GM19238 (cell line): ENCODE measurements at regions not wholly inside any gene's neighbourhood (a gene's known extent, or its start where the extent isn't known, plus 50 kb on each side); places are given as distances from the start of the nearest gene placed in this dataset.

ENCODE experiments used
- DNase-seq: peaks from one replicate; pipeline ENCODE4 v3.0.0; 2011; ENCODE audit warnings: low spot score; ENCODE audit not compliant: insufficient read length

DNA sequence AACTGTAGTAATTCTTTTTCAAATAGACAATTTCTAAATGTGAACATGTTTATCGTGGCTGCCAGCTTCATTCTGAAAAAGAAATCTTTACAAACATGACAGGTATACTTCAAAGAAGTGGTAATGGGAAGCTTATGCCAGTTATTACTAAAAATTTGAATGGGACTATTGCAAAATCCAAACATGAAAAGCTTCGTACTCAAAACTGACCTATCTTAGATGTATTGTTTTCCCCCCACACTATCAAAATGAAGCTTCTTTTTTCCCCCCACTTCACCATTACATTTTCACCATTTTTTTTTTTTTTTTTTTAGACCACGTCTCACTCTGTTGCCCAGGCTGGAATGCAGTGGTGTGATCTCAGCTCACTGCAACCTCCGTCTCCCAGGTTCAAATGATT lies 50.4 kb upstream of the SERTAD2 start:
- DNase-seq: no peak

DNA sequence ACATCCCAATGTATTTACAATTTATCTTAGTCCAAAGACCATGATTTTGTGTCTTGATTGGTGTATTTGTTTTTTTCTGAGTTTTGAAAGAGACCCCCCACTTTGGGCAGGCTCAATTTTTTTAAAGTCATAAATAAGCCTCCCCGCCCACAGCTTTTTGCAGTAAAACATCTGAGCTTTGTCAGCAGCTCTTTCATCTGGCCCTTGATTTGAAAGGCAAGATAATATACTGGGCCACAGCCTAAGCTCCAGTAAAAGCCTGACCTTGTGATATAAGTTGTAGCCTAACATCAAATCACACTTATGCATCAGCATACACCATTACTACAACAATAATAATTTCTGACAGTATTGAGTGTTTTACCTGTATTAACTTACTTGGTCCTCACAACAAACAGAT lies 51.3 kb upstream of the SERTAD2 start:
- DNase-seq: no peak

DNA sequence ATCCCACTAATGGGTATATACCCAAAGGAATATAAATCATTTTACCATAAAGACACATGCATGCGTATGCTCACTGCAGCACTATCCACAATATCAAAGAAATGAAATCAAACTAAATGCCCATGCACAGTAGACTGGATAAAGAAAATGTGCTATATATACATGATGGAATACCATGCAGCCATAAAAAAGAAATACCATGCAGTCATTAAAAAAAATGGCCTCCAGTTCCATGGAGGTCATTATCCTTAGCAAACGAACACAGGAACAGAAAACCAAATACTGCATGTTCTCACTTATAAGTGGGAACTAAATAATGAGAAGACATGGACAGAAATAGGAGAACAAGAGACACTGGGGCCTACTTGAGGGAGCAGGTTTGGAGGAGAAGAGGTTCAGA lies 53.6 kb upstream of the SERTAD2 start:
- DNase-seq: no peak

DNA sequence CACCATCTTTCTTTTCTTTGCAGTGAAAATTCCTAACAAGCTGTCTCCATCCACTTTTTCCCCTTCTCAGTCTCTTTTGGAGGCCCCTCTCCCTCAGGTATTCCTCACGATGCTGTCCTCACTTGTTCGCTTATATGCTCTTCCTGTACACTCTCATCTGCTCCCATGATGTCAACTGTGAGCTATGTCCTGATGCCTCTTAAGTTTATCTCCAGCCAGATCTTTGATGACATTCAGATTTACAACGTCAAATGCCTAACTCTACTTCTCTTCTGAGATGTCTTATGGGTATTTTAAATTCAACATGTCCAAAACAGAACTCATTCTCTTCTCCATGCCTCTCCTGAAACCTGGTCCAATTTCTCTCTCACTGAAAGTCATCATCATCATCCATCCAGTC lies 55.1 kb upstream of the SERTAD2 start:
- DNase-seq: no peak

DNA sequence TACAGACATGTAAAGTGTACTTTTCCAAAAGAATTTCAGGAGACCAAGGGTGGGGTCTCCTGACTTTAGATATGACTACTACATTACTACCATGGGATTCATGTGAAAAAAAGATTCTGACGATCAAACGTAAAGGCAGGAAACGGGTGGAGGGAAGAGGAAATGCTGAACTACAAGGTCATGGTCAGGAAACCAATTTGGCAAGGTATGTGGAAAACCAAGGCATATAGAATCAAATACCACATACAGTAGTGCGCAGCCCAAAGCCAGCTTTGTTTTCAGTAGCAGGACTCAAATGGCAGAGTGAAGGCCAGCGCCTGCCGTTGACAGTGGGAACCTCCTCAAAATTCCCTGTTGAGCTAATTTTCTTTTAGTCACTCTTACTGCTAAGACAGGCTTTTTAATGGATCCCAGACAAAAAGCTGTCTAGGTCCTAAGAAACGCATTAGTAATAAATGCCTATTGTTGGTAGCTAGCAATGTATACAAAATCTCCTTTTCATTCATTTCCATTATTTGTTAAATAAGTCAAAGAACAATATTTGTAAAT lies 57.6 kb upstream of the SERTAD2 start:
- DNase-seq: no peak

DNA sequence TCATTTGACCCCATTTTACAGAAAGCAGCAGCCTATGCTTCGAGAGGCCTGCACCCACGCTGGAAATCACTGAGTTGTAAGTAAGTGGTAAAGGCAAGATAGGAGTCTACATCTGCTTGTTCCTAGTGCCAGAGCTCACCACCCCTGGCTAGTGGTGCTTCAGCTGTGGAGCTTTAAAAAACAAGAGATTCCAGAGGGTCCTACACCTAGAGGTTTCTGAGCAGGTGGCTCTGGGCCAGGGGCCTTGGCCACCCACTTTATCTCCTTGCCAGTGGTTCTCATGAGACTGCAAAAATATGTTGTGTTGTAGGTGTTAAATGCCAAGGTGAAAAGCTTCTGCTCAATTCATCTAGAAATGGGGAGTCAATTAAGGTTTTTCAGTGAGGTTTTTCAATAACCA lies 60.0 kb upstream of the SERTAD2 start:
- DNase-seq: no peak

DNA sequence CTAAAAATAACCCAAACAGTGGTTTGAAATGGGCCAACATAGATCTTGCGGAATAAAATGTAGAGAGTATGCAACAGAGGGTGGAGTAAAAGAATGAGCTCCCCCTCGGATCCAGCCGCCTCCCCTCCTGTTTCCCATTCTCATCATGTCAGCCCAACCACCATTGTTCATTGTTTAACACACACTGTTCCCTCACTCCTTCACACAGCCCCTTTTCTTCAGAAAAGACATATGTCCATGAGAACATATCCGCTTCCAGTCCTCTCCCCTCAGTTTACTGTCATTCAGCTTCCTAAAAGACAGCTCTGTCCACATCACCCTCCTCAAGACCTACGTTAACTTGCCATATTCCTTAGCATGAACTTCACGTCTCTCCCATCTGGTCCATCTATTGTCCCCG lies 62.9 kb upstream of the SERTAD2 start:
- DNase-seq: no peak

DNA sequence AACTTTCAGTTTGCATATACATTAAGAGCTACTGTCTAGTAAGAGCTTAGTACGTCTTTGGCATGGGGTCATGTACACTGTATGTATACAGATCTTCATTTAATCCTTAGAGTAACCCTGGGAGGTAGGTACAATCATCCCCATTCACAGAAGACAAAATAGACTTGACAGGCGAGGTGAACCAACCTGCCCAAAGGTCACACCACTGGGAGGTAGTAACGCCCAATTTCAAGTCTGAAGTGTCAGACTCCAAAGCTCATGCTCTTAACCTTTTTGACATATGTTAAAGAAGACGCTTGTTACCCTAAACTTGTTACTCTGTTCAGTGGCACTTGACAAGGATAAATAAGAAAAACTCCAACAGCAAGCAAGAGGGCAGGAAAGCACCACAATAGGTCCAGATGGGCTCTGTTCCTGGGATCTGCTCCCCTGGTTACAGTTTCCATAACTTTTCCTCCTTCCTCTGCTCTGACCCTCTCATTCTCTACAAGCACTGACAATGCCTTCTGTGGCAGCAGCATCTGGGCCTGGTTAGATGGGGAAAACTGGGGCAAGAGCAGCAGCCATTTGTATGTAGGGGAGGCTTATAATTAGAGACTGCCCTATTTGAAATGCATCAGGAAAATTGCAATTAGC lies 64.7 kb upstream of the SERTAD2 start:
- DNase-seq: no peak

DNA sequence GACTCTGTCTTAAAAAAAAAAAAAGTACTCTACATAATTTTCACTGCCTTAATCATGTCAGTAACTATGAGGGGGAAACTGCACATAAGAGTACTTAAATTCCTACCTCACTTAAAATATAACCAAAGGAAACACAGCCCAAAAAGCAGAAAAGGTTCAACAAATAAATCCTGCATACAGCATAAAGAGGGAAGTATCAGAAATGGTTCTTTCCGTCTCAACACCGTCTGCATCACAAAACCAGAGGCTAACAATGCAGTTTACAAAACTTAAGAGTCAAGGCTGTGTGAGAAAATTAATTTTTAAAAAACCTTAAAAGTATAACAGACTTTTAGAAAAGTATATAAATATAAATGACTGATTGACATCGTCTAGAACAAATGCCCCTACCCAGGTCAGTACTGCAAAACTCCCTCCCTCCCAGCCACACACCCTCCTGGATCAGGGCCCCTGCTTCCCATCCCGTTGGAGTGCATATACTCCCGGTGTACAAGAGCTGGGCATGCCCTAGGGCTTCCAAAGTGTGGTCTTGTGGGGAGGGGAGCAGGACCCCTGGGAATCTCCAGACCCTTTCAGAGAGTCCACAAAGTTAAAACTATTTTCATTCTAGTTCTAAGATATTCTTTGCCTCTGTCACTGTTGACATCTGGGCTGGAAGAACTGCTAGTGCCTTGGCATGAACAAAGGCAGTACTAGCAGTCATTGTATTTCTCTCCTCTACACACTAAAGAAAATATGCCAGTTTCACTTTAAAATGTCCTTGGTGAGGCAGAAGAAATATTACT lies 67.0 kb upstream of the SERTAD2 start:
- DNase-seq: no peak

DNA sequence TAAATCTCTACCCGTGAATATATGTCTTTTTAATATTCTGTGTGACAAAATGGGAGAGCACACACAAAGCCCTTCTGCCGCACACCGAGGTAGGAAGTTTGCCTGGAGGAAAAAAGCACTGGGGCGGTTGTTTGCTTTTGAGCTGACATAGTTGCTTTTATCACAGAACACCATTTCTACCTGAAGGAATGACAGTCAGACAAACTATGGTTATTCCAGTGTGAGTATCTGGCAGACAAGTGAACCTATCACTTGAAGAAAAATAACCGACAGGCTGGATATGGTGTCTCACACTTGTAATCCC lies 67.6 kb upstream of the SERTAD2 start:
- DNase-seq: no peak

DNA sequence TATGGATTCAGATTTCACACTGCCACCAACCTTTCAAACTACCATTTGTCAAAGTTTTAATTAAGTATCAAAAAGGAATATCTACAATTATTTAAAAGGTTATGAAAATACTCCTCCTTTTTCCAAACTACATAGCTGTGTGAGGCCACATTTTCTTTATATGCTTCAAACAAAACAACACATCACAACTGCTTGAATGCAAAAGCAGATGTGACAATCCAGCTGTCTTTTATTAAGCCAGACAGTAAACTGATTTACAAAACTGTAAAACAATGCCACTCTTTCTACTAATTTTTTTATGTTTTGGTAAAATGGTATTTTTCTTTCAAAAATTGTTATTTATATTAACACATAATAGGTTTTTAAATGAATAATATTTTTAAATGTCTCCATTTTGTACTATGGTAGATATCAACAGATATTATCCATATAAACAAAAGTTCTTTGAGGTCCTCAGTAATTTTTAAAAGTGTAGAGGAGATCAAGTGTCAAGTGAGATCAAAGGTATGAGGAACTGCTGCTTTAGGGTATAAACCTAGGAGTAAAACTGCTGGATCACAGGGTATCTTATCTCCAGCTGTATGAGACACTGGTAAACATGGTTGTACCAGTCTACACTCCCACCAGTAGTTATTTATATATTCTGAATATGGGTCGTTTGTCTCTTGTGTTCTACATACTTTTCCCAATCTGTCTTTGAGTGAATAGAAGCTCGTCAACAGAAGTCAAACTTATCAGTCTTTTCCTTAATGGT lies 68.8 kb upstream of the SERTAD2 start:
- DNase-seq: no peak

DNA sequence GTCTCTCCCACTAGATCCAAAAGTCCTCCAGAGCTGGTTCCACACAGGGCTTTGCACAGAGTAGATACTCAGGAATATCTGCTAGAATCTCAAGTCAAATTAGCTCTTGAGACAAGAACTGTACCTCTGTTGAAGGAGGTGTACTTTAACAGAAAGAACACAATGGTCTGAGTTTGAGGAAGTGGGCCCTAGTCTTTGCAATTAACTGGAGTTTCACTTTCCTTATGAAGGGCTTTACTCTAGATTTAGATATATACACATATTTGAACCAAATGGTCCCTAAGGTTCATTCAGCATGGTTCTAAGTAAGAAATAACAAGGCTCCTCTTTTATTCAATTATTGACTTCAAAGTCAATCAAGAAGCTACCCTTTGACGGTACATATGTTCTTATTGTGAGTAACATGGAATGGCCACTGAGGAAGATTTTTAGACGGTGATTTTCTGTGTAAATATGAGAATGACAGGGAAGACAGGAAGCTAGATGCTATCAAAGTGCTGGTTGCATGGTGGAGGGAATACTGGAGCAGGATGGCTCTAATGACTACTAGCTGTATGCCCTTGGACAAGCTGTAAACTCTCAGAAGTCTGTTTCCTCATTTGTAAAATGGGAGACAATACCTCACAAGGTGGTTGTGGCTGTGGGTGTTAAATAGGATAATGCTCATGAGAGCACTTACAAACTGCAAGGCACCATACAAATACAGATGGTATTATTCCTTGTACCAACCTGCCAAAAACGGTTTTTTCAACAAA lies 73.5 kb upstream of the SERTAD2 start:
- DNase-seq: peak; percentile 18

DNA sequence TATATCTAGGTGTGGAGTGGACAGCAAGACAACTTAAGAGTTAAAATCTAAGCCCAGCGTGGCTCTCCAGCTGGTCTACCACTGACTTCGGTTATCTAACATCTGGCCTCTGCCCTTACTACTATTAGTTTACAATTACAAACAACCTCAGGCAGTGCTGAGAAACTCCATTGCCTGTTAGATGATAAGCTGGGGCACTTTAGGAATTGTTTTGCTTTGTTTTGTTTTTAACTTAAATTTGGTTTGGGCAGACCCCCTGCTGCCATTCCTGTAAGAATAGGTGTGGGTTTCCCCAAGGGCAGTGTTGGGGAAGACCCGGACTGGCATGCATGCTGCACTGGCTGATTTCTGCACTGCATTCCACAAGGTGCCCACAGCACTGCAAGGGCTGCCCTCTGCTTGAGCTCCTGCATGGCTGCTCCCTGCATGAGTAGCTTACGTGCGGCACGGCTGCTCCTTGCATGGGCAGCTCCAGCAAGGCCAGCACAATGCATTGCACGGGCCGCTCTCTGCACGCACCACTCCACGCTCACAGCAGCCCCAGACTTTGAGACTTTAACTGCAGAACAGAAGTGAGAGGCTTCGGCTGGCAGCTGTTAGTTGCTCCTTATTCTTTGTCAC lies 74.2 kb upstream of the SERTAD2 start:
- no peak for DNase-seq

DNA sequence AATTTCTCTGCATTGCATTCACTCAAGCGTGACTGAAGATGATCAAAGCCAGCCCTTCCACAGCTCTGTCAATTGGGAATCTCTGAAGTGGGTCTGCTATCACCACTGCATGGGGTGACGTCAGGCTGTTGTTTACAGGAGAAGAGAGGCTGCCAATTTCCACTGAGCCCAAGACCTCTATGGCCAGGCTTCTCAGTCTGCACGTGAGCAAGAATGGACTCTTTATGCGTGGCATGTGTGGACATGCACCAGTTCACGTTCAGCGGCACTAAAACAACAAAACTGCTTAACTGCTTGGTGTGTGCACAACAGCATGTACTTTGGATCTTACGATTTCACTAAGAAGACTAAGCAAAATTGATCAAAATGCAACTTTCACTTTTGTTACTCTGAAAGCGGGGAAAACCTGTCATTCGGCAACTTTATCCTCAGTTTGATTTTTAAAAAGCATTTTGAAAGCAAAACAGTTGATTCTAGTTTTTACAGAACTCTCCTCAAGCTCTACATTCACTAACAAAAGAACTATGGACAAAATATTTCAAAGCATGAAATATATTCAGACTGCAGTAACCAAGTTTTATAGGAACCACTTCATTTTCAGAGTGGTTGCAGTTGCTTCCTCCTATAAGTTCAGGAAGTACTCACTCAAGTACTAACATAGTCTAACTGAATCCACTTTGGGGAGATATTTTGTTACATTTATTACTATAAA lies 77.0 kb upstream of the SERTAD2 start:
- no peak for DNase-seq

DNA sequence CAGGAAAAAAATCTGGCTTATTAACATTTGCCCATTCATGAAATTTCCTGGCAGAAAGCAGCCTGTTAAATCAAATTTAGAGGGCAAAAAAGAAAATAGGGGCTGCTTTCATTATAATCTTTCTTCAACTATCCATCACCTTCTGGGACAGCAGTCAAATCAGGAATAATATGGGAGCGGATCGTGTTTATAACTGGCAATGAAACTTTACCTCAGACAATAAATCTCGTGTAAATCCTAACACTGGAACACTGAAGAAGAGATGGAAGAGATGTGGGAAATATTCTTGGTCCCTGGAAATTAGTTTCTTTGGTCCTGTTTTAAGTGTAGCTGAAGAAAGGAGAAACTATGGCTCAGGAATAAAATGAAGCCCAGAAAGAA lies 77.5 kb upstream of the SERTAD2 start:
- DNase-seq: no peak

DNA sequence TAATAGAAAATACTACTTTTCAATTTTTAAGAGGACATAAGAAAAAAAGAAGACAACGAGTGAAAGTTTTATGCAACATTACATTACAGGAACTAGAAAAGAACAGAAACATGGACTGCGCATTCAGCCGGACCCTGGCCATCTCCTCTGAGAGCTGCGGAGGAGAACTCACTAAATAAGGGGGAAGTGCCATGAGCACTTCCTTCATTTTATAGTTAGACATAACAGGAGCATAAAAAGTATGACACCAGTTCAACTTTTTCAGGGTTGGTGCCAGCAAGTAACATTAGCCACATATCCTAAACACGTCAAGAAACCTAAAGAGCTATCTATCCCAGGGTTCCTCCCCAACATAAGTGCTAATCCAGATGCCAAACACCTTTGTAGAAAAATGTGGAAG lies 78.0 kb upstream of the SERTAD2 start:
- no peak for DNase-seq

DNA sequence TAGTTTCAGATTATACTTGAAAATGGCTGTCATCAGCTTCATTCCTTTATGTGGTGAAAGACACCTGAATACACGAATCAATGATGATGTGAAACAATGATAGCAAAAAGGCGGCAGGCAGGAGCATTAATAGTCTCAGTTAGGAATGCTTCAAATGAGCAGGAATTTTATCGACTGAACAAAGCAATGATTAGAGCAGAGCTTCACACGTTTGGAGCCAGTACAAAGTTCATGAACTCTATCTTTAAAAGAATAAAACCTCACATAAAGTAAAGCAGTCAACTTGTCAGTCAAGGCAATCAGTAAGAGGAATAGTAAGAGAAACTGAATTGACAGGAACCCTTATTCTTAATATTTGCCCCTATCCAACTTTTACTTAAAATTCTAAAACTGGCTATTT lies 78.4 kb upstream of the SERTAD2 start:
- DNase-seq: no peak

DNA sequence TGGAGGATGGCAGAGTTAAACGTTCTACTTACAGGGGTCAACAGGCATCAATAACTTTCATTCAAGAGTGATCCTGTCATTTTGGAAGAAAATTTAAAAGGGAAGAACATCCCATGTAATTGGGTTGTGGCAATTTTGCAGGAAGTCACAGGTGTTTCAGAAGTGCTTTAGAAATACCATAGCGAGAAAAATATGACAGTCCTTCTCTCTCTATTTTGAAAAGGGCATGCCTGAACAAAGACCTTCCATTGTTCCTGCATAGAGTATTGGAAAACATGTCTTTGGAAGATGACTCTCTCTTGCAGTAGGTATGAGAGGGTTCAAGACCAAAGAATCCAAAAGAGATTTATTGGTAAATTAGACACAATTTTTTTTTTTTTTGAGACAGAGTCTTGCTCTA lies 81.8 kb upstream of the SERTAD2 start:
- no peak for DNase-seq

DNA sequence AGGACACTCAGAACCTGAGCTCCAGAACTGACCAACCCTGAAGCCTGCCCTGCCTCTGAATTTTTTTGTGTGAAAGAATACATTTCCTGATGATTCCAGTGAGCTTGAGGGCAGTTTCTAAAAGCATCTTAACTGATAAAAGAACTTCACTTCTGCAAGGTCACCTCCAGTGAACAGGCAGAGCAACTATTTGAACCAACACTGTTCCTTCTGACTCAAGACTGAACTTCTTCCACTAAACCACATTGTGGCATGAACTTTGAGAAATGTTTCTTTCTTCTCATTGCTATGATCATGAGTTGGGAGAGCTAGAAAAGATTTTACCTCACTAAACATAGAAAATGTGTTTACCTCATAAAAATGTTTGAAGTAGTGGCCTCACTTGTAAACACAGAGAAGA lies 83.8 kb upstream of the SERTAD2 start:
- DNase-seq: no peak

DNA sequence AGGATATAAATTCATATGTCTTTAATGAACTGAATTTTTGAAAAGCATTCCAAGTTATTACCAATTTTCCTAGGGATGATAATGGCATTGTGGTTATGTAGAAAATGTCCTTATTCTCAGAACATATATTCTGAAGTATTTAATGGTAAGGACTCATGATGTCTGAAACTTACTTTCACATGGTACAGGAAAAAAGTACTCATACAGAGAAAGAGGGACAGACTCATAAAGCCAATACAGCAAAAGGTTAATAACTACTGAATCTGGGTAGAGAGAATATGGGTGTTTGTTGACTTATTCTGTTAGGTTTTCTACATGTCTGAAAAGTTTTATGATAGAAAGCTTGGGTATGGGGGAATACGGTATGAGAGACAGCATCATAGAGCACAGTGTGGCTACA lies 84.3 kb upstream of the SERTAD2 start:
- no peak for DNase-seq

DNA sequence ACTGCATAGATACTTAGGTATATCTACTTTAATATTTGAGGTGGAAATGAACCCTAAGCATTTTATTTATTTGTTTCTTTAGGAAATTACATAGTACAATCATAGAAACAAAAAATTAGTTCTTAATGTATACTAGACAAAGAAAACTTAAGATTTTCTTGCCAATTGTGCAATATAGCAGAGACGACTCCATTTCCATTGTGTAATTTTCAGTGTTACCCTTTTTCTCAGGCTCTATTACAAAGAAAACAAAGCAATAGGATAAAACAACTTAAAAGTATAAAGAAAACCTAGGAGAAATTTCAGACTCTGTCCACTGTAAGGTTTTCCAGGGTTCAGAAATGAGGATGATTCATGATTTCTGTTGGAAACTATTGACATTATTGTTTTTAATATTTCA lies 89.0 kb upstream of the SERTAD2 start:
- no peak for DNase-seq
